H1 (cell line): ENCODE measurements at regions not wholly inside any gene's neighbourhood (a gene's known extent, or its start where the extent isn't known, plus 50 kb on each side); places are given as distances from the start of the nearest gene placed in this dataset.

Source experiments
- CBX5 ChIP-seq: fragments of 300-800, 300-1000 bp; sonication (generic); IDR thresholded peaks from 2 replicates; pipeline ENCODE4 v1.7.1; 2016; ENCODE audit warnings: antibody characterized with exemption, low read length, low read depth
- MAFK ChIP-seq: IDR thresholded peaks from 2 replicates; pipeline ENCODE4 v1.6.1; 2012; ENCODE audit warnings: low read depth, mild to moderate bottlenecking, improper control_type of control experiment, low read length
- POLR2AphosphoS5 ChIP-seq: IDR thresholded peaks from 2 replicates; pipeline ENCODE4 v1.6.1; 2011; ENCODE audit warnings: low read depth, low read length
- SAP30 ChIP-seq: fragments of 300-600 bp; sonication (generic); IDR thresholded peaks from 2 replicates; pipeline ENCODE4 v1.7.1; 2012; ENCODE audit warnings: low read length, moderate library complexity, mild to moderate bottlenecking, inconsistent platforms; ENCODE audit not compliant: insufficient read depth, insufficient replicate concordance

- TF ChIP-seq SAP30: no peak
- no peak for TF ChIP-seq CBX5
- TF ChIP-seq POLR2AphosphoS5: no peak
- TF ChIP-seq MAFK: no peak
These were observed 476.1 kb upstream of the MGMT start (continued) for GRCh38 chr10:128990986-128991385.
